ENCODE measurements at regions not wholly inside any gene's neighbourhood (a gene's known extent, or its start where the extent isn't known, plus 50 kb on each side); places are given as distances from the start of the nearest gene placed in this dataset.
"Not testable (repeated sequence)": the region's sequence is repeated elsewhere in the genome, so short reads cannot be mapped to it uniquely, and the experiment has no call there.

GRCh38 chr17:45622295-45622694, 131.8 kb upstream of the PLEKHM1 start:
- H3K4me3 Mint-ChIP-seq, H3K4me1 Mint-ChIP-seq, H3K27ac Mint-ChIP-seq, H3K9me3 Mint-ChIP-seq, ATAC-seq, H3K27me3 Mint-ChIP-seq: not testable (repeated sequence)
- peaks cover 11% of the 10 kb centered on the region for H3K36me3 Mint-ChIP-seq

GRCh38 chr17:45628019-45628418, 137.5 kb upstream of the PLEKHM1 start:
- peaks cover 5% of the 10 kb centered on the region for H3K4me1 Mint-ChIP-seq
- H3K36me3 Mint-ChIP-seq = peaks cover 32% of the 10 kb centered on the region
- no peaks in the 10 kb centered on the region for H3K27me3 Mint-ChIP-seq

GRCh38 chr17:45631941-45632340, 141.4 kb upstream of the PLEKHM1 start:
- Mint-ChIP-seq H3K27me3 (no peaks in the 10 kb centered on the region), H3K27ac (no peak overlapping the region), H3K4me3 (no peak overlapping the region), H3K36me3 (peaks cover 47% of the 10 kb centered on the region), H3K9me3 (no peaks in the 10 kb centered on the region), H3K4me1 (peaks cover 5% of the 10 kb centered on the region)
- no peak for ATAC-seq

More at GRCh38 chr17:45628019-45628418, 137.5 kb upstream of the PLEKHM1 start:
- no peak for ATAC-seq
- H3K27ac Mint-ChIP-seq = no peak overlapping the region
- H3K4me3 Mint-ChIP-seq = no peak overlapping the region
- no peaks in the 10 kb centered on the region for H3K9me3 Mint-ChIP-seq

GRCh38 chr17:45639297-45639849, 144.7 kb upstream of the CRHR1 start:
- Mint-ChIP-seq H3K27me3 (no peaks in the 10 kb centered on the region), H3K4me3 (no peak overlapping the region), H3K4me1 (peaks cover 9% of the 10 kb centered on the region), H3K9me3 (no peaks in the 10 kb centered on the region), H3K27ac (no peak overlapping the region), H3K36me3 (peaks cover 22% of the 10 kb centered on the region)
- ATAC-seq = no peak

- peak; percentile 75 for ATAC-seq
- Mint-ChIP-seq H3K36me3 (peaks cover 22% of the 10 kb centered on the region), H3K27me3 (no peaks in the 10 kb centered on the region), H3K4me3 (no peak overlapping the region), H3K27ac (no peak overlapping the region), H3K9me3 (no peaks in the 10 kb centered on the region), H3K4me1 (peaks cover 9% of the 10 kb centered on the region)
Measured at GRCh38 chr17:45640141-45640850, 143.8 kb upstream of the CRHR1 start.

- ATAC-seq = no peak
- no peak overlapping the region for H3K27ac Mint-ChIP-seq
- H3K27me3 Mint-ChIP-seq = no peaks in the 10 kb centered on the region
- no peak overlapping the region for H3K4me3 Mint-ChIP-seq
- peaks cover 12% of the 10 kb centered on the region for H3K36me3 Mint-ChIP-seq
- no peaks in the 10 kb centered on the region for H3K9me3 Mint-ChIP-seq
- H3K4me1 Mint-ChIP-seq = peaks cover 16% of the 10 kb centered on the region
Measured at GRCh38 chr17:45641541-45641940, 142.6 kb upstream of the CRHR1 start.

GRCh38 chr17:45643591-45643990, 140.5 kb upstream of the CRHR1 start:
- peaks cover 11% of the 10 kb centered on the region for H3K36me3 Mint-ChIP-seq
- no peak overlapping the region for H3K27ac Mint-ChIP-seq
- H3K4me1 Mint-ChIP-seq = peaks cover 16% of the 10 kb centered on the region
- H3K4me3 Mint-ChIP-seq = no peak overlapping the region
- no peaks in the 10 kb centered on the region for H3K27me3 Mint-ChIP-seq
- no peak for ATAC-seq
- no peaks in the 10 kb centered on the region for H3K9me3 Mint-ChIP-seq

GRCh38 chr17:45644637-45645036, 139.5 kb upstream of the CRHR1 start:
- H3K27ac Mint-ChIP-seq, ATAC-seq, H3K27me3 Mint-ChIP-seq, H3K36me3 Mint-ChIP-seq, H3K4me3 Mint-ChIP-seq, H3K9me3 Mint-ChIP-seq: not testable (repeated sequence)
- peaks cover 16% of the 10 kb centered on the region for H3K4me1 Mint-ChIP-seq

GRCh38 chr17:45645330-45645729, 138.8 kb upstream of the CRHR1 start:
- Mint-ChIP-seq H3K27ac (no peak overlapping the region), H3K36me3 (peaks cover 2% of the 10 kb centered on the region), H3K4me1 (peaks cover 11% of the 10 kb centered on the region), H3K4me3 (no peak overlapping the region), H3K27me3 (peaks cover 4% of the 10 kb centered on the region), H3K9me3 (no peaks in the 10 kb centered on the region)
- ATAC-seq = no peak

GRCh38 chr17:45646288-45646988, 137.7 kb upstream of the CRHR1 start:
- H3K27ac Mint-ChIP-seq = no peak overlapping the region
- H3K27me3 Mint-ChIP-seq = peaks cover 15% of the 10 kb centered on the region
- no peak overlapping the region for H3K4me3 Mint-ChIP-seq
- no peak for ATAC-seq
- H3K36me3 Mint-ChIP-seq = no peaks in the 10 kb centered on the region
- no peaks in the 10 kb centered on the region for H3K9me3 Mint-ChIP-seq
- peaks cover 7% of the 10 kb centered on the region for H3K4me1 Mint-ChIP-seq

GRCh38 chr17:45648642-45649041, 135.5 kb upstream of the CRHR1 start:
- H3K4me1 Mint-ChIP-seq = peaks cover 7% of the 10 kb centered on the region
- H3K4me3 Mint-ChIP-seq = no peak overlapping the region
- H3K36me3 Mint-ChIP-seq = peaks cover 4% of the 10 kb centered on the region
- no peak for ATAC-seq
- H3K27me3 Mint-ChIP-seq = peaks cover 33% of the 10 kb centered on the region
- H3K27ac Mint-ChIP-seq = no peak overlapping the region
- H3K9me3 Mint-ChIP-seq = no peaks in the 10 kb centered on the region

- Mint-ChIP-seq H3K9me3 (no peaks in the 10 kb centered on the region), H3K36me3 (peaks cover 4% of the 10 kb centered on the region), H3K4me3 (no peak overlapping the region), H3K27me3 (peaks cover 35% of the 10 kb centered on the region), H3K4me1 (peaks cover 7% of the 10 kb centered on the region), H3K27ac (no peak overlapping the region)
- no peak for ATAC-seq
Measured at GRCh38 chr17:45649796-45650195, 134.3 kb upstream of the CRHR1 start.

GRCh38 chr17:45650561-45650960, 133.6 kb upstream of the CRHR1 start:
- Mint-ChIP-seq H3K27ac (no peak overlapping the region), H3K4me3 (no peak overlapping the region), H3K9me3 (no peaks in the 10 kb centered on the region), H3K27me3 (peaks cover 42% of the 10 kb centered on the region), H3K4me1 (peaks cover 7% of the 10 kb centered on the region), H3K36me3 (peaks cover 4% of the 10 kb centered on the region)
- no peak for ATAC-seq

- no peak for ATAC-seq
- peaks cover 49% of the 10 kb centered on the region for H3K27me3 Mint-ChIP-seq
- H3K9me3 Mint-ChIP-seq = no peaks in the 10 kb centered on the region
- H3K4me1 Mint-ChIP-seq = peaks cover 4% of the 10 kb centered on the region
- H3K36me3 Mint-ChIP-seq = peaks cover 4% of the 10 kb centered on the region
- no peak overlapping the region for H3K4me3 Mint-ChIP-seq
- no peak overlapping the region for H3K27ac Mint-ChIP-seq
Measured at GRCh38 chr17:45651145-45651709, 132.9 kb upstream of the CRHR1 start.

GRCh38 chr17:45653616-45654015, 130.5 kb upstream of the CRHR1 start:
- H3K27me3 Mint-ChIP-seq = peaks cover 52% of the 10 kb centered on the region
- peaks cover 4% of the 10 kb centered on the region for H3K36me3 Mint-ChIP-seq
- no peak overlapping the region for H3K4me3 Mint-ChIP-seq
- H3K9me3 Mint-ChIP-seq = no peaks in the 10 kb centered on the region
- H3K4me1 Mint-ChIP-seq = no peaks in the 10 kb centered on the region
- no peak overlapping the region for H3K27ac Mint-ChIP-seq
- no peak for ATAC-seq
